Mammary epithelial cell (primary cell): ENCODE measurements at regions not wholly inside any gene's neighbourhood (a gene's known extent, or its start where the extent isn't known, plus 50 kb on each side); places are given as distances from the start of the nearest gene placed in this dataset.

ENCODE experiments used
- CTCF ChIP-seq, 2 donors: IDR thresholded peaks in 1 of 2; conservative IDR thresholded peaks in 1 of 2; 2 replicates each; pipeline ENCODE4 v1.5.1; 2011 to 2012; ENCODE audit warnings: inconsistent platforms in 2 of 2, low read length in 2 of 2, mild to moderate bottlenecking in 2 of 2, control low read depth in 1 of 2, low read depth in 1 of 2; ENCODE audit not compliant: insufficient read depth in 1 of 2; ENCODE audit errors: extremely low read depth in 1 of 2
- EZH2 ChIP-seq: IDR thresholded peaks from 2 replicates; pipeline ENCODE4 v1.6.1; 2012; ENCODE audit warnings: low read length, inconsistent platforms, borderline replicate concordance

GRCh38 chr12:131497966-131498365 lies 212.9 kb upstream of the SFSWAP start:
- no peak for TF ChIP-seq CTCF (conservative IDR thresholded peaks at IDR 0.05 in 1 of 2, IDR thresholded peaks at IDR 0.05 in 1 of 2; ENCODE audit: extremely low read depth in 1 of 2, insufficient read depth in 1 of 2, low read depth in 1 of 2, low read length in 2 of 2)
- no peak for TF ChIP-seq EZH2
